Esophagus squamous epithelium (tissue), 5 donors: ENCODE measurements at regions not wholly inside any gene's neighbourhood (a gene's known extent, or its start where the extent isn't known, plus 50 kb on each side); places are given as distances from the start of the nearest gene placed in this dataset.
A peak's percentile ranks its signal among the peaks of the same experiment; 100 is the strongest.

ENCODE experiments used
- DNase-seq: peaks from one replicate; lab custom pipeline; 2025; lab: John Stamatoyannopoulos, UW
- H3K27ac ChIP-seq, 4 donors: fragments of 200-600 bp; sonication (generic); one replicate each; pipeline ENCODE4 v1.5.1; 2016 to 2019; ENCODE audit warnings: mild to moderate bottlenecking in 1 of 4
- H3K27me3 ChIP-seq, 4 donors: fragments of 200-600 bp; sonication (generic); 1 replicate in 3 of 4; 2 replicates in 1 of 4; pipeline versions ENCODE4 v1.5.1 to v1.6.0; 2017 to 2021; ENCODE audit warnings: antibody characterized with exemption in 1 of 4
- H3K36me3 ChIP-seq, 3 donors: fragments of 200-600 bp; sonication (generic); one replicate each; pipeline ENCODE4 v1.5.1; 2016 to 2019
- H3K4me1 ChIP-seq, 3 donors: fragments of 200-600 bp; sonication (generic); one replicate each; pipeline ENCODE4 v1.5.1; 2017 to 2019
- H3K4me3 ChIP-seq, 4 donors: fragments of 200-600 bp; sonication (generic); 1 replicate in 3 of 4; 2 replicates in 1 of 4; pipeline ENCODE4 v1.5.1; 2016 to 2019; ENCODE audit warnings: mild to moderate bottlenecking in 2 of 4, moderate library complexity in 1 of 4
- H3K9me3 ChIP-seq, 3 donors: fragments of 200-600 bp; sonication (generic); one replicate each; pipeline ENCODE4 v1.5.1; 2016 to 2019
- CTCF ChIP-seq, 6 experiments: fragments of 450-650 bp in 4 of 6; fragments of 200-600 bp in 2 of 6; sonication (generic) in 2 of 6; IDR thresholded peaks; one replicate each; pipeline ENCODE4 v1.5.1; 2016 to 2019; ENCODE audit warnings: antibody characterized with exemption in 6 of 6, mild to moderate bottlenecking in 4 of 6, moderate library complexity in 4 of 6
- POLR2A ChIP-seq, 4 donors: fragments of 450-650 bp; IDR thresholded peaks; one replicate each; pipeline ENCODE4 v1.6.1; 2017; ENCODE audit warnings: antibody characterized with exemption in 4 of 4, mild to moderate bottlenecking in 4 of 4, moderate library complexity in 3 of 4
- whole genome bisulfite sequencing, 2 donors: methylation state at CpG; one replicate each; pipeline ENCODE4 v1.1.5; 2018; 5-methylcytosine and 5-hydroxymethylcytosine counted together
- intact Hi-C: fragments of 100-400 bp; cut with DNase I; formaldehyde crosslinking; loops from one replicate; pipeline ENCODE4 v1.15.0; 2022
- donor health status: DM: yes; HTN: yes; CAD: no.

GRCh38 chr13:80284290-80284689, 56.6 kb downstream of the SPRY2 start:
- no peak for DNase-seq
- H3K27ac ChIP-seq: no peak overlapping the region
- H3K4me1 ChIP-seq: no peaks in the 10 kb centered on the region
- no peak overlapping the region for H3K4me3 ChIP-seq
- H3K9me3 ChIP-seq: no peaks in the 10 kb centered on the region
- TF ChIP-seq POLR2A (IDR thresholded peaks at IDR 0.05): no peak
- no peak for TF ChIP-seq CTCF (IDR thresholded peaks at IDR 0.05)
- intact Hi-C loops: no loop called here
- no peaks in the 10 kb centered on the region for H3K36me3 ChIP-seq
- WGBS, 2 donors: 80 to 90% methylated on average over 3 of the region's 3 CpGs
- no peaks in the 10 kb centered on the region for H3K27me3 ChIP-seq

- no peak for TF ChIP-seq CTCF (IDR thresholded peaks at IDR 0.05)
- TF ChIP-seq POLR2A (IDR thresholded peaks at IDR 0.05): no peak
- intact Hi-C loops: no loop called here
- Histone ChIP-seq H3K9me3 (no peaks in the 10 kb centered on the region), H3K27ac (no peak overlapping the region), H3K36me3 (no peaks in the 10 kb centered on the region), H3K27me3 (no peaks in the 10 kb centered on the region), H3K4me1 (peaks cover 0 to 12% (median 4%) of the 10 kb centered on the region in 3 donors), H3K4me3 (no peak overlapping the region)
- WGBS, 2 donors: 100% methylated on average over 3 of the region's 25 CpGs; no CpG with 5 or more reads in 1 of the 2 donors
- DNase-seq: no peak
Observed at GRCh38 chr13:80278706-80279105, 62.2 kb downstream of the SPRY2 start.

GRCh38 chr13:80276371-80277289, 64.3 kb downstream of the SPRY2 start:
- H3K4me3 ChIP-seq: peak overlapping the region in 1 of 4 donors; percentile 18
- H3K9me3 ChIP-seq: no peaks in the 10 kb centered on the region
- intact Hi-C loops: no loop called here
- H3K4me1 ChIP-seq: peaks cover 0 to 12% (median 4%) of the 10 kb centered on the region in 3 donors
- 50 to 54% methylated on average over 12 of the region's 12 CpGs for WGBS, 2 donors
- H3K27me3 ChIP-seq: no peaks in the 10 kb centered on the region
- no peaks in the 10 kb centered on the region for H3K36me3 ChIP-seq
- TF ChIP-seq CTCF (IDR thresholded peaks at IDR 0.05) (no peak), POLR2A (IDR thresholded peaks at IDR 0.05) (no peak)
- peak overlapping the region in 2 of 4 donors; percentile 14 to 17 for H3K27ac ChIP-seq
- DNase-seq: no peak

- no peak for DNase-seq
- Histone ChIP-seq H3K9me3 (no peaks in the 10 kb centered on the region), H3K27ac (no peak overlapping the region), H3K4me3 (no peak overlapping the region), H3K4me1 (peaks cover 0 to 12% (median 4%) of the 10 kb centered on the region in 3 donors), H3K36me3 (no peaks in the 10 kb centered on the region), H3K27me3 (no peaks in the 10 kb centered on the region)
- intact Hi-C loops: no loop called here
- WGBS, 2 donors: 21% methylated on average over 1 of the region's 1 CpG
- TF ChIP-seq POLR2A (IDR thresholded peaks at IDR 0.05): no peak
- TF ChIP-seq CTCF (IDR thresholded peaks at IDR 0.05): no peak
Observed at GRCh38 chr13:80274643-80275042, 66.3 kb downstream of the SPRY2 start.

- H3K36me3 ChIP-seq: no peaks in the 10 kb centered on the region
- intact Hi-C loops: no loop called here
- WGBS, 2 donors: 86 to 100% methylated on average over 3 of the region's 3 CpGs
- TF ChIP-seq POLR2A (IDR thresholded peaks at IDR 0.05) (no peak), CTCF (IDR thresholded peaks at IDR 0.05) (no peak)
- no peaks in the 10 kb centered on the region for H3K9me3 ChIP-seq
- H3K27ac ChIP-seq: no peak overlapping the region
- no peak overlapping the region for H3K4me3 ChIP-seq
- H3K27me3 ChIP-seq: no peaks in the 10 kb centered on the region
- peaks cover 0 to 12% (median 4%) of the 10 kb centered on the region in 3 donors for H3K4me1 ChIP-seq
- no peak for DNase-seq
Observed at GRCh38 chr13:80273718-80274117, 67.2 kb downstream of the SPRY2 start.
